Hepatic stellate cell (primary cell): ENCODE measurements at regions not wholly inside any gene's neighbourhood (a gene's known extent, or its start where the extent isn't known, plus 50 kb on each side); places are given as distances from the start of the nearest gene placed in this dataset.
A peak's percentile ranks its signal among the peaks of the same experiment; 100 is the strongest.
"Not testable (repeated sequence)": the region's sequence is repeated elsewhere in the genome, so short reads cannot be mapped to it uniquely, and the experiment has no call there.

ENCODE experiments used
- DNase-seq: peaks from one replicate; pipeline ENCODE4 v3.0.0; 2011; ENCODE audit warnings: low spot score

- no peak for DNase-seq
Measured at GRCh38 chr5:127133071-127133470, 59.8 kb upstream of the C5orf63 start.

- DNase-seq, result no peak
Measured at GRCh38 chr5:127136908-127137307, 63.6 kb upstream of the C5orf63 start.

GRCh38 chr5:127143722-127144121 lies 70.4 kb upstream of the C5orf63 start:
- DNase-seq, result no peak

GRCh38 chr5:127153031-127153430 lies 79.7 kb upstream of the C5orf63 start:
- DNase-seq, result no peak

- DNase-seq, result no peak
Measured at GRCh38 chr5:127153521-127153920, 80.2 kb upstream of the C5orf63 start.

- no peak for DNase-seq
Measured at GRCh38 chr5:127163750-127164149, 90.4 kb upstream of the C5orf63 start.

GRCh38 chr5:127170918-127171600 lies 97.8 kb upstream of the C5orf63 start:
- DNase-seq, result no peak

- no peak for DNase-seq
Measured at GRCh38 chr5:127176769-127177168, 103.5 kb upstream of the C5orf63 start.

GRCh38 chr5:127182631-127183030 lies 108.0 kb upstream of the MEGF10 start:
- DNase-seq, result not testable (repeated sequence)

GRCh38 chr5:127183332-127183731 lies 107.3 kb upstream of the MEGF10 start:
- DNase-seq, result no peak

- no peak for DNase-seq
Measured at GRCh38 chr5:127184851-127185250, 105.7 kb upstream of the MEGF10 start.

GRCh38 chr5:127186657-127187056 lies 103.9 kb upstream of the MEGF10 start:
- no peak for DNase-seq

- no peak for DNase-seq
Measured at GRCh38 chr5:127187706-127188105, 102.9 kb upstream of the MEGF10 start.

- no peak for DNase-seq
Measured at GRCh38 chr5:127192150-127192549, 98.4 kb upstream of the MEGF10 start.

GRCh38 chr5:127192836-127193338 lies 97.7 kb upstream of the MEGF10 start:
- DNase-seq, result no peak

- DNase-seq, result no peak
Measured at GRCh38 chr5:127196042-127196441, 94.6 kb upstream of the MEGF10 start.

- not testable (repeated sequence) for DNase-seq
Measured at GRCh38 chr5:127197402-127198167, 93.0 kb upstream of the MEGF10 start.

- not testable (repeated sequence) for DNase-seq
Measured at GRCh38 chr5:127202738-127203137, 87.9 kb upstream of the MEGF10 start.

GRCh38 chr5:127203818-127204217 lies 86.8 kb upstream of the MEGF10 start:
- no peak for DNase-seq

GRCh38 chr5:127205147-127205546 lies 85.4 kb upstream of the MEGF10 start:
- no peak for DNase-seq

- DNase-seq, result peak; percentile 18
Measured at GRCh38 chr5:127206320-127207113, 84.1 kb upstream of the MEGF10 start.

- no peak for DNase-seq
Measured at GRCh38 chr5:127210042-127210441, 80.6 kb upstream of the MEGF10 start.

GRCh38 chr5:127213231-127213630 lies 77.4 kb upstream of the MEGF10 start:
- DNase-seq, result no peak
